ENCODE measurements at regions not wholly inside any gene's neighbourhood (a gene's known extent, or its start where the extent isn't known, plus 50 kb on each side); places are given as distances from the start of the nearest gene placed in this dataset.

GRCh38 chr3:106643684-106644161 is 733.5 kb upstream of the CCDC54 start:
- TF ChIP-seq CTCF (IDR thresholded peaks at IDR 0.05; ENCODE audit: low read depth, low read length, missing control alignments), result no peak
- Histone ChIP-seq H3K36me3 (replicated peaks) (no peaks in the 10 kb centered on the region), H3K27me3 (replicated peaks) (no peaks in the 10 kb centered on the region), H3K4me3 (ENCODE audit: low read depth, low read length) (no peak overlapping the region), H3K27ac (no peak overlapping the region)
- DNase-seq, result no peak
- in situ Hi-C loops (cut with HindIII; ENCODE audit: low pct_ligation_motif_present, low sequenced_read_pairs), result no loop called here

GRCh38 chr3:106673926-106674569 is 703.2 kb upstream of the CCDC54 start:
- DNase-seq, result no peak
- H3K27ac ChIP-seq, result no peak overlapping the region
- in situ Hi-C loops (cut with HindIII; ENCODE audit: low pct_ligation_motif_present, low sequenced_read_pairs), result no loop called here
- no peaks in the 10 kb centered on the region for H3K36me3 ChIP-seq (replicated peaks)
- no peaks in the 10 kb centered on the region for H3K27me3 ChIP-seq (replicated peaks)
- TF ChIP-seq CTCF (IDR thresholded peaks at IDR 0.05; ENCODE audit: low read depth, low read length, missing control alignments), result no peak
- H3K4me3 ChIP-seq (ENCODE audit: low read depth, low read length), result no peak overlapping the region

- DNase-seq, result no peak
- no peak for TF ChIP-seq CTCF (IDR thresholded peaks at IDR 0.05; ENCODE audit: low read depth, low read length, missing control alignments)
- Histone ChIP-seq H3K4me3 (ENCODE audit: low read depth, low read length) (no peak overlapping the region), H3K36me3 (replicated peaks) (no peaks in the 10 kb centered on the region), H3K27ac (no peak overlapping the region), H3K27me3 (replicated peaks) (no peaks in the 10 kb centered on the region)
- in situ Hi-C loops (cut with HindIII; ENCODE audit: low pct_ligation_motif_present, low sequenced_read_pairs), result no loop called here
These were observed 701.8 kb upstream of the CCDC54 start for GRCh38 chr3:106675451-106675850.

GRCh38 chr3:106678657-106679390 is 698.4 kb upstream of the CCDC54 start:
- Histone ChIP-seq H3K27ac (no peak overlapping the region), H3K36me3 (replicated peaks) (no peaks in the 10 kb centered on the region), H3K4me3 (ENCODE audit: low read depth, low read length) (no peak overlapping the region), H3K27me3 (replicated peaks) (no peaks in the 10 kb centered on the region)
- no peak for DNase-seq
- TF ChIP-seq CTCF (IDR thresholded peaks at IDR 0.05; ENCODE audit: low read depth, low read length, missing control alignments), result no peak
- in situ Hi-C loops (cut with HindIII; ENCODE audit: low pct_ligation_motif_present, low sequenced_read_pairs), result no loop called here

- no peak for DNase-seq
- Histone ChIP-seq H3K27me3 (replicated peaks) (no peaks in the 10 kb centered on the region), H3K4me3 (ENCODE audit: low read depth, low read length) (no peak overlapping the region), H3K36me3 (replicated peaks) (no peaks in the 10 kb centered on the region), H3K27ac (no peak overlapping the region)
- in situ Hi-C loops (cut with HindIII; ENCODE audit: low pct_ligation_motif_present, low sequenced_read_pairs), result no loop called here
- TF ChIP-seq CTCF (IDR thresholded peaks at IDR 0.05; ENCODE audit: low read depth, low read length, missing control alignments), result no peak
These were observed 693.2 kb upstream of the CCDC54 start for GRCh38 chr3:106683953-106684620.

All from brain microvascular endothelial cell (primary cell).